HG03342 (cell line): ENCODE measurements at regions not wholly inside any gene's neighbourhood (a gene's known extent, or its start where the extent isn't known, plus 50 kb on each side); places are given as distances from the start of the nearest gene placed in this dataset.

Source experiments
- ATAC-seq: cut with Tn5 transposase; IDR thresholded peaks from one replicate; pipeline ENCODE4 v1.9.1; 2021; ENCODE audit warnings: mild to moderate bottlenecking, moderate library complexity; ENCODE audit not compliant: unreplicated experiment

- no peak for ATAC-seq
Observed at GRCh38 chr12:83856803-83857202, 1055.8 kb downstream of the SLC6A15 start.

GRCh38 chr12:83850531-83850930 lies 1062.1 kb downstream of the SLC6A15 start:
- no peak for ATAC-seq

GRCh38 chr12:83848702-83849101 lies 1063.9 kb downstream of the SLC6A15 start:
- no peak for ATAC-seq

DNA sequence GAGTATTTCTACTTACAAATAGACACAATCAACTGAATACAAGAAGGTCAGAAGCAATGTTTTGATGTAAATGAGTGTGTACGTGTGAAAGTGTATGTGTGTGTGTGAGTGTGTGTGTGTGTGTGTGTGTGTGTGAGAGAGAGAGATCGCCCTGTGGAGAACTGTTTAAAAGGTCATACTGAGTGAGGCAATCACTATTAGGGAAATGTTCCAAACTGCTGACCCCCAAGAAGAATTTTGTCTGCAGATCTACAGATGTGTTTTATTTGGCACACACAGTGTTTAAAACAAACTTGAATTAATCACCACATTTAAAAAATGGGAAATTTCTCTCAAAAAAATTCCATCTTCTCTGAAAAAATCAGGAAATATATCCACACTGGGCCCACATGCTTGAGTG lies 1069.1 kb downstream of the SLC6A15 start:
- ATAC-seq = no peak

GRCh38 chr12:83841620-83842019 lies 1071.0 kb downstream of the SLC6A15 start:
- no peak for ATAC-seq

DNA sequence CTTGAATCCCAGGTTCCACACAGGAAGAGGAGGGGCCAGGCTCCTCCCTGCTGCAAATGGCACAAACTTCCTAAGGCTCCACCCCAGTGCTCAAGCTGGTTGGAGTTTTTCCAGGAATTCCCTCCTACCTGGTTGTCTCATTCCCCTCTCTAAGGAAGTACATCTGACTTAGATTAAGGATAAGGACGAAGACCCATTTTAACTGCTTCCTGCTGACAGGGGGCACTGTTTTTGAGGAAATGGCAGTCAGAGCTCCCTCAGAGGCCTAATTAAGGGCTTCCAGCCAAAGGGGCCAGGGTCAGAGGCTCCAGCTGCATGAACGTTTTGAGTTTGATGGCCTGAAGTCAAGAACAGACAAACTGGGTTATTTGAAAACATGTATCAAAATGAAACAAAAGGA lies 1084.7 kb downstream of the SLC6A15 start:
- ATAC-seq = no peak

- no peak for ATAC-seq
Observed at GRCh38 chr12:83827193-83827592, 1085.4 kb downstream of the SLC6A15 start.

- ATAC-seq = peak; percentile 73
Observed at GRCh38 chr12:83826112-83826511, 1086.5 kb downstream of the SLC6A15 start.

DNA sequence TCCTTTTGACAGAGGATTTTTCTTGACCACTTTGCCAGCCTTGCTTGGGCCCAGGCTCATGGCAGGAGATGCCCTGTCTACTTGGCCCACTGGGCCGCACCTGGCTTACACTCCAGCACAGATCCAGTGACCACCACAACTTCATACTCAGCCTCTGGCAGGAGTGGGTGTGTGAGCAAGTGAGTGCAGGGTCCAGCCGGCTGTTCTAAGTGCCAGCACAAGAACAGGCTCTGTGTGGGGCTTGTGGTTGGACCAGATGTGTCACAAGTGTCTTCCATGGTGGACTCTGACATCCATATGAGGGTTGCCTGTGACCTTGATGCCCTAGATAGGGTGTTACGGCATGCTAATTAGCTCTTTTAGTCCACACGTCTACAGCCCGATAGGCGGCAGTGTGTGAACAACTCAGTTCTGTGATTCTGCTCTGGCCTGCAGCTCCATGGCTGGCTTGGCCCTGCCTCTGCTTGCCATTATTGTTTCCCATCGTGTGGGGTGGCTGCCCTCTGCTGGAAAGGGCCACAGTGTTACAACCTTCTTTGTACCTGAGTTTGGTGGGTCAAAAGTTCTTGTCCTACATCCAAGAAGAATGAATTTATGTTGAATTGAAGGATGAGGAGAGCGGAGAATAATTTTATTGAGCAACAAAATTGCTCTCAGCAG lies 1089.1 kb downstream of the SLC6A15 start:
- peak; percentile 83 for ATAC-seq

- ATAC-seq = no peak
Observed at GRCh38 chr12:83821967-83822366, 1090.6 kb downstream of the SLC6A15 start.

DNA sequence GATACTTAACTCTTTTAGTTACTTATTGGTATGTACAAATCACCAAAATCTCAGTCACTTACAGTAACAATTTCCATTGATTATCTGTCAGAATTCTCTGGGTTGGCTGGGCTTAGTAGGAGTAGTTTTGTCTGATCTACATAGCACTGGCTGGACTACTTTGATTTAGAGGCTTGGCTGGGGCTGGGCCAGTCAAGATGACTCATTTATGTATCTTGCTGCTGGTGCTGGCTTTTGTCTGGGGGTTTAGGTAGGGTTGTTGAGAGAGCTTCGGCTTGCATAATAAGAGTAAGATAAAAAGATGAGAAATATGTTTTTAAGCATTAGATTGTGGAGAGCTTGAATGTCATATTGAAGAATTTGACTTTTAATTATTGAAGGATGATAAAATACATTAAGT lies 1093.7 kb downstream of the SLC6A15 start:
- ATAC-seq = no peak

- no peak for ATAC-seq
Observed at GRCh38 chr12:83817730-83818129, 1094.9 kb downstream of the SLC6A15 start.

- no peak for ATAC-seq
Observed at GRCh38 chr12:83808591-83808990, 1104.0 kb downstream of the SLC6A15 start.

DNA sequence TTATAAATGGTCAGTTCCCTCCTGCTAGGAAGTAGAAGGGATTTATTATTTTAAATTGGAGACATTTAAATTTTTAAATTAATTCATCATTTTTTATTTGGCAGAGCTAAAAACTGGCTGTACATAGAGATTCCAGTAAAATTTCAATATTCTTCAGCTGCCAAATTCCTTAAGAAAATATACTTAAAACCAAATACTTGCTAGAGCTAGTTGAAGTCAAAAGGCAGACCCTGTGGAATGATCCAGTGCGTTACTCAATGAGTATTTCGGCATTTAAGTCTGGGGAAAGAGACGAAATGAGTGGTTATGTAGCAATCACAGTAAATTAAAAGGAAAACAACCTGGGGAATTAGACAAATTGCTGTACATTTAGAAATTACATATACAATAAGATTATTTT lies 1104.7 kb downstream of the SLC6A15 start:
- ATAC-seq = no peak

GRCh38 chr12:83805873-83806272 lies 1106.7 kb downstream of the SLC6A15 start:
- no peak for ATAC-seq

- ATAC-seq = no peak
Observed at GRCh38 chr12:83805156-83805772, 1107.3 kb downstream of the SLC6A15 start.

- ATAC-seq = no peak
Observed at GRCh38 chr12:83801972-83802371, 1110.6 kb downstream of the SLC6A15 start.

DNA sequence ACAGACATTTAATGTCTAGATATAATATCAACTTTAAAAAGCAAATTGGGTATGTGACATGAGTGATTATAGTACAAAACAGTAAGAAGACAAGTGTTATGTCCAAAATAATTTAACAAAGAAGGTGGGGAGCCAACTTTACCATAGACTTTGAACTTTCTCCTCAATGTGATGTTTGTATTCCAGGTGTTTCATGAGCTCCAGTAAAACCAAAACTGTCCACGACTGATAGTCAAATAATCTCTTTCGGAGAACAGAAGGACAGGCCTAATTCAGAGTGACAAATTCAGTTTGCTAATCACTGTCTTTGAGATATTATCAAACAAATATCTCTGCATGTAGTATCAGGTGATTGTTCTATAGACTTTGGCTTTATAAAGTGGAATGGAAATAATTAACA lies 1112.6 kb downstream of the SLC6A15 start:
- ATAC-seq = no peak

- ATAC-seq = no peak
Observed at GRCh38 chr12:83796531-83796930, 1109.8 kb downstream of the TMTC2 start.

GRCh38 chr12:83793616-83794015 lies 1106.9 kb downstream of the TMTC2 start:
- no peak for ATAC-seq

DNA sequence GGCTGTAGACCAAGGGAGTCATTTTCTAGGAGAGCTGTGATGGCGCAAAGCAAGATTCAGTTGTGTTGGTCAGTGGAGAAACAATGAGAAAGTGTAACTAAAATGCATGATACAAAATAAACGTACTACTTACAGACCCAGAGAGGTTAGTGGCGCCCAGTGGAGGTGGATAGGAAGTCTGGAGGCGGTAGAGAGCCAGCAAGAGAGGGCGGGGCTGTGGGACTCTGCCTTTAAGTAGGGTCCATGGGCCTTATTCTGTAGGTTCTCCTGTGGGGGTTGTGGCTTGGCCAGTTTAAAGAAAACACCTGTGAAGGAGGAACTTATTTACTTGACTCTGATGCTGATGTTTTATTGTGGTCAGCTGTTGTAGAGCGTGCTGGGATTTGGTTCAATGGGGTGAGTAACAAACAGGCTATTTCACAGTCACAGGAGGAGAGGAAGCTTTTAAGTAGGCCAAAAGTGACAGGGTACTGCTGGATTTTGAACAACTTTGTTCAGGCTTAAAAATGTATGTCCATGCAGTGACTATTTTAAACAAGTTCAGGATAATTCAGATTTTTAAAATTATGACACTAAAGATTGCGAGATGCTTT lies 1097.7 kb downstream of the TMTC2 start:
- ATAC-seq = no peak

- no peak for ATAC-seq
Observed at GRCh38 chr12:83779526-83779925, 1092.8 kb downstream of the TMTC2 start.
